H9 (cell line): ENCODE measurements at regions not wholly inside any gene's neighbourhood (a gene's known extent, or its start where the extent isn't known, plus 50 kb on each side); places are given as distances from the start of the nearest gene placed in this dataset.
A peak's percentile ranks its signal among the peaks of the same experiment; 100 is the strongest.

ENCODE experiments used
- DNase-seq: peaks from one replicate; pipeline ENCODE4 v3.0.0-alpha.2; 2017
- H2AFZ ChIP-seq: one replicate; pipeline ENCODE4 v1.6.1; 2013; ENCODE audit warnings: mild to moderate bottlenecking, low read length, control low read depth, moderate library complexity
- H2AK5ac ChIP-seq: 2 replicates; pipeline ENCODE4 v1.6.1; 2013; ENCODE audit warnings: low read length, control low read depth, mixed read lengths; ENCODE audit not compliant: insufficient read length
- H2BK120ac ChIP-seq: one replicate; pipeline ENCODE4 v1.6.1; 2013; ENCODE audit warnings: low read depth, mild to moderate bottlenecking, low read length, control low read depth, inconsistent platforms; ENCODE audit not compliant: poor library complexity, severe bottlenecking
- H2BK12ac ChIP-seq: 2 replicates; pipeline ENCODE4 v1.6.1; 2013; ENCODE audit warnings: low read length, control low read depth, mixed read lengths, low read depth; ENCODE audit not compliant: insufficient read length
- H2BK15ac ChIP-seq: 2 replicates; pipeline ENCODE4 v1.6.1; 2013; ENCODE audit warnings: low read depth, low read length, control low read depth
- H2BK20ac ChIP-seq: one replicate; pipeline ENCODE4 v1.6.1; 2013; ENCODE audit warnings: low read depth, mild to moderate bottlenecking, low read length, control low read depth, inconsistent platforms; ENCODE audit not compliant: poor library complexity, severe bottlenecking
- H2BK5ac ChIP-seq: 2 replicates; pipeline ENCODE4 v1.6.1; 2013; ENCODE audit warnings: low read length, control low read depth, mixed read lengths; ENCODE audit not compliant: insufficient read length
- H3K14ac ChIP-seq: 2 replicates; pipeline ENCODE4 v1.6.1; 2013; ENCODE audit warnings: low read length, control low read depth; ENCODE audit not compliant: insufficient read depth
- H3K18ac ChIP-seq: 2 replicates; pipeline ENCODE4 v1.6.1; 2013; ENCODE audit warnings: low read depth, mild to moderate bottlenecking, mixed read lengths, low read length, control low read depth; ENCODE audit not compliant: insufficient read length
- H3K23ac ChIP-seq: 2 replicates; pipeline ENCODE4 v1.6.1; 2013; ENCODE audit warnings: low read length, control low read depth, mixed read lengths, low read depth; ENCODE audit not compliant: insufficient read length
- H3K23me2 ChIP-seq: 2 replicates; pipeline ENCODE4 v1.6.1; 2013; ENCODE audit warnings: low read depth, mild to moderate bottlenecking, mixed read lengths, low read length, control low read depth; ENCODE audit not compliant: insufficient read length, poor library complexity, severe bottlenecking
- H3K27ac ChIP-seq: 2 replicates; pipeline ENCODE4 v1.5.1; 2013; ENCODE audit warnings: low read length, control low read depth, mixed read lengths, low read depth; ENCODE audit not compliant: insufficient read length
- H3K27me3 ChIP-seq: 2 replicates; pipeline ENCODE4 v1.6.1; 2013; ENCODE audit warnings: low read length, control low read depth, inconsistent platforms; ENCODE audit not compliant: insufficient read depth
- H3K4ac ChIP-seq: 2 replicates; pipeline ENCODE4 v1.6.1; 2013; ENCODE audit warnings: low read depth, mild to moderate bottlenecking, control low read depth, inconsistent platforms, low read length, moderate library complexity
- H3K4me1 ChIP-seq: 2 replicates; pipeline ENCODE4 v1.6.1; 2013; ENCODE audit warnings: low read length, control low read depth, inconsistent platforms; ENCODE audit not compliant: insufficient read depth
- H3K4me2 ChIP-seq: 2 replicates; pipeline ENCODE4 v1.6.1; 2013; ENCODE audit warnings: low read length, control low read depth, mixed read lengths; ENCODE audit not compliant: insufficient read length, insufficient read depth
- H3K56ac ChIP-seq: 2 replicates; pipeline ENCODE4 v1.6.1; 2013; ENCODE audit warnings: low read depth, mild to moderate bottlenecking, mixed read lengths, low read length, control low read depth; ENCODE audit not compliant: insufficient read length
- H3K79me1 ChIP-seq: 2 replicates; pipeline ENCODE4 v1.6.1; 2013; ENCODE audit warnings: low read depth, mild to moderate bottlenecking, moderate library complexity, low read length, control low read depth, inconsistent platforms; ENCODE audit not compliant: insufficient read depth, poor library complexity, severe bottlenecking
- H3K79me2 ChIP-seq: 2 replicates; pipeline ENCODE4 v1.6.1; 2013; ENCODE audit warnings: low read length, control low read depth, inconsistent platforms; ENCODE audit not compliant: insufficient read depth
- H3K9ac ChIP-seq: 2 replicates; pipeline ENCODE4 v1.6.1; 2013; ENCODE audit warnings: low read length, control low read depth, mixed read lengths; ENCODE audit not compliant: insufficient read length; ENCODE audit errors: extremely low read depth
- H3K9me3 ChIP-seq: one replicate; pipeline ENCODE4 v1.6.1; 2013; ENCODE audit warnings: low read depth, low read length, inconsistent platforms; ENCODE audit not compliant: control insufficient read depth
- H3T11ph ChIP-seq: one replicate; pipeline ENCODE4 v1.6.1; 2013; ENCODE audit warnings: mild to moderate bottlenecking, low read length, control low read depth, inconsistent platforms
- H4K20me1 ChIP-seq: one replicate; pipeline ENCODE4 v1.6.1; 2013; ENCODE audit not compliant: control insufficient read depth, insufficient read length, insufficient read depth
- H4K5ac ChIP-seq: 2 replicates; pipeline ENCODE4 v1.6.1; 2013; ENCODE audit warnings: low read depth, mild to moderate bottlenecking, mixed read lengths, low read length, control low read depth; ENCODE audit not compliant: insufficient read length
- H4K8ac ChIP-seq: replicated peaks from 2 replicates; pipeline ENCODE4 v1.6.1; 2013; ENCODE audit warnings: low read length, control low read depth, mixed read lengths, low read depth; ENCODE audit not compliant: insufficient read length
- H4K91ac ChIP-seq: 2 replicates; pipeline ENCODE4 v1.6.1; 2013; ENCODE audit warnings: low read depth, mild to moderate bottlenecking, moderate library complexity, mixed read lengths, low read length, control low read depth; ENCODE audit not compliant: insufficient read length
- H3K27ac Mint-ChIP-seq, 3 experiments: 2 replicates in 2 of 3; 3 replicates in 1 of 3; pipeline ENCODE4 v1.8.0; 2020 to 2021; ENCODE audit warnings: mixed read lengths in 3 of 3, mild to moderate bottlenecking in 1 of 3, moderate library complexity in 1 of 3
- H3K27me3 Mint-ChIP-seq: 2 replicates; pipeline ENCODE4 v1.8.0; 2021; ENCODE audit warnings: low read depth, mild to moderate bottlenecking, moderate library complexity, mixed read lengths
- H3K36me3 Mint-ChIP-seq, 3 experiments: 2 replicates in 2 of 3; 3 replicates in 1 of 3; pipeline ENCODE4 v1.8.0; 2020 to 2021; ENCODE audit warnings: low read depth in 3 of 3, mixed read lengths in 3 of 3; ENCODE audit not compliant: insufficient read depth in 1 of 3
- H3K4me1 Mint-ChIP-seq, 2 experiments: 2 replicates each; pipeline ENCODE4 v1.8.0; 2020; ENCODE audit warnings: mixed read lengths in 2 of 2
- H3K4me3 Mint-ChIP-seq, 2 experiments: 2 replicates in 1 of 2; 3 replicates in 1 of 2; pipeline ENCODE4 v1.8.0; 2020 to 2021; ENCODE audit warnings: mild to moderate bottlenecking in 2 of 2, mixed read lengths in 2 of 2, moderate library complexity in 1 of 2
- H3K9me3 Mint-ChIP-seq, 2 experiments: 2 replicates in 1 of 2; 3 replicates in 1 of 2; pipeline ENCODE4 v1.8.0; 2020; ENCODE audit warnings: mild to moderate bottlenecking in 2 of 2, mixed read lengths in 2 of 2, moderate library complexity in 1 of 2
- CTCF ChIP-seq: fragments of 200-600 bp; sonication (generic); conservative IDR thresholded peaks from 3 replicates; pipeline ENCODE4 v1.8.0; 2021; ENCODE audit warnings: antibody characterized with exemption, mild to moderate bottlenecking
- WGBS: extraction: QIAGEN DNeasy Blood & Tissue Kit; methylation state at CpG from one replicate; pipeline ENCODE4 v1.1.7; 2013; ENCODE audit warnings: missing lambda C conversion rate, low lambda C conversion rate, mixed read lengths; ENCODE audit not compliant: insufficient read length; ENCODE audit errors: extremely low coverage; 5-methylcytosine and 5-hydroxymethylcytosine counted together

- TF ChIP-seq CTCF, result no peak
- H3K4me2 ChIP-seq, result no peak overlapping the region
- H3K27ac Mint-ChIP-seq, result peak overlapping the region in 1 of 3 experiments; percentile 93; a peak in 1 of 7 replicates
- H3K23me2 ChIP-seq, result no peaks in the 10 kb centered on the region
- no peak overlapping the region for H2AK5ac ChIP-seq
- no peak overlapping the region for H2BK5ac ChIP-seq
- no peaks in the 10 kb centered on the region for H3K27me3 ChIP-seq
- no peak overlapping the region for H2BK20ac ChIP-seq
- no peak overlapping the region for H3K56ac ChIP-seq
- no peak overlapping the region for H3T11ph ChIP-seq
- H3K14ac ChIP-seq, result no peak overlapping the region
- no peaks in the 10 kb centered on the region for H3K79me2 ChIP-seq
- no peaks in the 10 kb centered on the region for H3K9me3 Mint-ChIP-seq
- no peak overlapping the region for H2AFZ ChIP-seq
- no peak overlapping the region for H3K4ac ChIP-seq
- no peak for DNase-seq
- H4K8ac ChIP-seq, result no peak overlapping the region
- no peak overlapping the region for H3K18ac ChIP-seq
- no peaks in the 10 kb centered on the region for H3K9me3 ChIP-seq
- H3K4me1 Mint-ChIP-seq, result peaks cover 32 to 41% of the 10 kb centered on the region in 2 experiments
- H3K9ac ChIP-seq, result no peak overlapping the region
- no peak overlapping the region; a peak in 1 of 5 replicates for H3K4me3 Mint-ChIP-seq
- H3K4me1 ChIP-seq, result peaks cover 3% of the 10 kb centered on the region; the same call in 1 of the 2 replicates
- no peaks in the 10 kb centered on the region for H4K20me1 ChIP-seq
- no peak overlapping the region for H4K91ac ChIP-seq
- H3K23ac ChIP-seq, result no peak overlapping the region
- no peak overlapping the region for H2BK12ac ChIP-seq
- WGBS, result no CpG with 5 or more reads among the region's 14 CpGs
- H3K27me3 Mint-ChIP-seq, result peaks cover 17% of the 10 kb centered on the region
- H2BK15ac ChIP-seq, result no peak overlapping the region
- H3K79me1 ChIP-seq, result no peaks in the 10 kb centered on the region
- H3K36me3 Mint-ChIP-seq, result no peaks in the 10 kb centered on the region
- no peak overlapping the region for H4K5ac ChIP-seq
- no peak overlapping the region for H3K27ac ChIP-seq
- H2BK120ac ChIP-seq, result no peak overlapping the region
Measured at GRCh38 chr5:171646102-171647042, 139.2 kb upstream of the SMIM23 start.
